Muscle of arm (tissue), 1 donor: ENCODE measurements at regions not wholly inside any gene's neighbourhood (a gene's known extent, or its start where the extent isn't known, plus 50 kb on each side); places are given as distances from the start of the nearest gene placed in this dataset.

ENCODE experiments used
- DNase-seq: peaks from one replicate; pipeline ENCODE4 v3.0.0-alpha.2; 2013

GRCh38 chr3:187973977-187974870 is 179.7 kb upstream of the LPP start:
- DNase-seq, result no peak

- no peak for DNase-seq
These were observed 179.1 kb upstream of the LPP start for GRCh38 chr3:187974871-187975271.

DNA sequence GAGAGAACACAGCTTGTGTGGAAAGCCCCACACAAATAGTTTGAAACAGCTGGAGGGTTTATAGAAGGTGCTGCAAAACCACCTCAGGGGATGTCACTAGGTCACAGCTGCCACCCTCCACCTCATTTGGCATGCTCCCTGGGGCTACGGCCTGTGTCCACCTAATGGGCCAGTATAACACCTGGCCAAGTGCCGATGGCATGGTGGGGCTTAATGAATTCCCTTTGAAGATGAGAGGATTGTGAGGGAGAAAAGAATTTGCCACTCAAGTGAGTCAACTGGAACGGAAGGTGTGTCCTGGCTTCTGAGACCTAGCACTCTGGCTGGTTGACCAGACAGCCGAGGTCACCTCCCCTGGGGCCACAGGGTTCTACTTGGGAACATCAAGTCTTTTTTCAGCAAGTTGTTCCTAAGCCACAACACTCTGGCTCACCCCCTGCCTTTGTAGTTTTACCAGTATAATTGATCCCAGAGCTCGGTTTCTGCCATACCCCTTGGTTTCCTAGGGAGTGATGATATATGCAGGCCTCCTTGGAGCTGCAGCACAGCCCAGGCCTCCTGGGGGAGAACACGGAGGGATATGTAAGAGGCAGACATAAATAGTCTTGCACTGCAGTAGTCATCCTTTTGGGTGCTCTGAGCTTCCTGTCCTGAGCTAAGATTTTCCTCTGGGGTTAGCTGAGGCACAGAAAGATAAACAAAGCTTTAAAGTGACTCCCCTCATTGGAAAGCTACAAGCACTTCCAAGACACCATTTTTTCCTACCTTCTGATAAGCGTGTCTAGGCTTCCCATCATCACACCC is 178.2 kb upstream of the LPP start:
- no peak for DNase-seq

- no peak for DNase-seq
These were observed 177.5 kb upstream of the LPP start for GRCh38 chr3:187976365-187976900.

DNA sequence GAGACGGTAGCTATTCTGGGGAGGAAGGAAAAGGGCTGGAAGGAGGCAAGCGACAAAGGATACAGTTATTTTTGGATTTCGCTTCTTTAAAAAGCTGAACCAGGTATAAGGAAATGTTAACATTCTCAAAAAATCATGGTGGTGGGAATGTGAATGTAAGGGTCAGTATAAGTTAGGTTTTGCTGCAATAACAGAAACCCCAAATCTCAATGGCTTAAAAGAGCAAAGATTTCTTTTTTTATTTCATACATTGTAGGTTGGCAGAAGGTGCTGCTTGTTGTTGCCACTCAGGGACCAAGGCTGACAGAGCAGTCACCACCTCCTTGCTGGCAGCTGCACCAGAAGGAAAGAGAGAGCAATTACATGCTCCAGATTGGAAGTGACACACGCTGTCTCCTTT is 176.3 kb upstream of the LPP start:
- no peak for DNase-seq

- DNase-seq, result no peak
These were observed 175.4 kb upstream of the LPP start for GRCh38 chr3:187978433-187979011.

GRCh38 chr3:187979564-187979963 is 174.4 kb upstream of the LPP start:
- DNase-seq, result no peak

DNA sequence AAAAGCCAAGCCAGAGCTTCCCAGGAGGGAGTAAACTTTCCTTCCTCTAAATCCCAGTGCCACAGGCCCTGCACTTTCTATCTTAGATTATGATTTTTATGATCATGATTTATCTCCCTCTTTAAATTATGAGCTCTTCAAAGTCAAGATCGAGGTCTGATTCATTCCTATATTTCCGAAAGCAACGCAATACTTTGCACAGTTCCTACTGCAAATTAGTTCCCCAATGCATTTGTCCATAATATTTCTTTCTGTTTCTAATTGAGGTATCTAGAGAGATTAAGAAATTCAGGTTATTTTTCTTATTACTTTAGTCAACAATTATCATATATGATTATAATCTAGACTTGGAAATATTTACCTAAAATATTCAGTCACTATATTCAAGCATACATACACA is 173.1 kb upstream of the LPP start:
- no peak for DNase-seq

DNA sequence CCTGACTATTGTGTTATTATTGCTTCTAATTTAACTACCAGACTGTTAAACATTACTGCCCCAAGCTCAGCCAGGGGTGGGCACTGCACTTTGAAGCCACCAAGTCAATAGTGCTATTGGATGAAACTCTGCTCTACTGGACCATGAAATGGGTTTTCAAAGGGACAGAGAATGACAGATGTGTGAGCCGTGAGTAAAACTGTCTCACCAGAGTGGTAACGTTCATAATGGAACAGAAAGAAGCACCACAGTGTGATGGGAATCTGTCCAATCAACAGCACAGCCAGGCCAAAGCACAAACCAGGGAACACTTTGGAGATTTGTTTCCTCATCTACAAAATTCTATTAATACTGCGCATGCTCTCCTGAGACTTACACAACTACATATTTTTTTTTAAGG is 171.8 kb upstream of the LPP start:
- DNase-seq, result no peak

- DNase-seq, result no peak
These were observed 170.4 kb upstream of the LPP start for GRCh38 chr3:187983484-187984124.

DNA sequence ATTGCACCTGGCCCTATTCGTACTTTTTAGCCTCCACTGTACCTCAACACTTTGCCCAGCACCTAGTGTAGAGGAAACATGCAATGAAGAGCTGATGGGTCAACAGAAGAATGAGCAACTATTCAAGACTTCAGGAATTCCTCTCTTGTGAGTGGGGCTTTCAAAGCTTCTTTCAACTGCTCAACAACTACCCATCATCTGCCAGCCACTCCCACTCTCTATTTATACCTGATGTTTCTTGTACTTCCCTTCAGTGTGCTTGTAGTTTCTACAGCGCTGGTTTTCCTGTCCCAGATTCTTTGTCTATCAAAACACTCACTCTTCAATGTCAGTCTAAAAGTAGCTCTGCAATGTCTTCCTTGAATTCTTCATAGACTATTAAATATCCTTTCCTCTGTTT is 168.3 kb upstream of the LPP start:
- DNase-seq, result no peak

DNA sequence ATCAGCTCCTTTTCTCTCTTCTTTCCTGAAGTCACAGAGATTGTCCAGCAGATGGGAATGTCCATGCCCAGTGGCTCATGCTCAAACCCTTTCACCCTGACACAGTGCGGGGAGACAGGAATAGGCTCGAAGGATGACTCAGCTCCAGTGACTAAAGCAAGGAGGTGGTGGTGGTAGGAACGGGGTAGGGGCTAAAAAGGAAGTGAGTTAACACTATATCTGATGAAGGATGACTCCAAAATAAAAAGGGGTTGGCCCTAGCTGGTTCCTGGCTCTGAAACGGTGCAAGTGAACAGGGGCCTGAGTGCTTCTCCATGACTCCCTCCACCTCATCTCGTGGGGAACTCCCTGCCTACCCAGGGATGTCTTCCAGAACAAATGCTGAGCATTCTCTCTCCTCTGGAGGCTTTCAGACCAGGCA is 167.4 kb upstream of the LPP start:
- DNase-seq, result no peak

GRCh38 chr3:187987187-187987586 is 166.8 kb upstream of the LPP start:
- DNase-seq, result no peak

DNA sequence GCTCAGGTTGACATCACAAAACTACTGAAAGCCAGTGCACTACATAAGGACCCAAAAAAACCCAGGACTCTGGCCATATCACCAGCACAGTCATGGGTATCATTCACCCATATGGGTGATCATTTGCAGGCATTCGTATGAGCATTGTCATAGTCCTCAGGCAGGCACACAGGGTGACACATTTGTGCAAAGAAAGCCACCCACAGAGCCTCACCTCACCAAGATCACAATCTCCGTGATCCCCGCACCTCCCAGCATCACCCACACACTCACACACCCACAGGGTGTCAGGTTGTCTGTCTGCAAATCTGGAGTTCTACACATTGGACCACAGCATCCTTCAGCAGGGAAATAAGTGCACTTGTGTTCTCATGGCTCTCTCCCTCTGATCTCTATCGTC is 166.0 kb upstream of the LPP start:
- DNase-seq, result no peak

DNA sequence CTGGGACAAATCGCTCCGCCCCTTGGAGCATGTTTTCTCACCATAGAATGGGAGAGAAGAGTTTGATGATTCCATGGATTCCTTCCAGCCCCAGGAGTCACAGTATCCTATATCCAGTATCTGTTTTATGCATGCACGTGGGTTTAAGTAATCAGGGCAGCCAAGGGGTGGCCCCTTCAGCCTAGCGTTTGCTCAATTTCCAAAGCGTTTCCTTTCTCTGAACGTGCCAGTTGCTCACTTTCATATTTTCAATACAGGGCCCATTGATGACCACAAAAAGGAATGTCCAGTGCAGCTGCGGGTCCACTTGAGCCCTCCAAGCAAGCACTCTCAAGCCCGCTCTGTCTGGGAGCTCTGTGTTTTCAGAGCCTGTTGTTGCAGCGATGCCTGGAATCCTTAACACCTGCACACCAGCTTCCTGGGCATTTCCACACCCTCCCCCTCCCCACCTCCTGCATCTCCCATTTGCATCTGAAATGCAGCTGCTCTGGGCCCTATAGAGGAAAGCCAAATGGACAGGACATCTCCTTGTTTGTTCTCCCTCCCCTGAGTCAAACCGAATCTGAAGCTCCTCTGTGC is 164.3 kb upstream of the LPP start:
- DNase-seq, result no peak

DNA sequence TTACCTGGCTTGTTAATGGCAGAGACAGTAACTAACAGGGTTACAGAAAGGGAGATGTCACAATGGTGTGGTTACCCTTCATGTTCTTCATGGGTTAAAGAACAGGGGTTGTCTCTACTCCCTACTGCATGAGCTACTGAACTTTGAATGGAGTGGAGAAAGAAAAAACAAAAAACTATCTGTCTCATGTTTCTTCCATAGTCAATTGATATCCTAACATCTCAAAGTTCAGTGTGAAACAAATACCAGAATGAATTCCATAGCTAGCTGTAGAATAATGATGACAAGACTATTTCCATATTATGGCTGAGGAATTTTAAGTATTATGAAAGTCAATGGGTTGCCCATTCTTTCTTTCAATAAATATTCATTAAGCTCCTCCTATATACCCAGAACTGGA is 161.3 kb upstream of the LPP start:
- DNase-seq, result no peak

GRCh38 chr3:187994221-187995042 is 159.5 kb upstream of the LPP start:
- DNase-seq, result no peak

DNA sequence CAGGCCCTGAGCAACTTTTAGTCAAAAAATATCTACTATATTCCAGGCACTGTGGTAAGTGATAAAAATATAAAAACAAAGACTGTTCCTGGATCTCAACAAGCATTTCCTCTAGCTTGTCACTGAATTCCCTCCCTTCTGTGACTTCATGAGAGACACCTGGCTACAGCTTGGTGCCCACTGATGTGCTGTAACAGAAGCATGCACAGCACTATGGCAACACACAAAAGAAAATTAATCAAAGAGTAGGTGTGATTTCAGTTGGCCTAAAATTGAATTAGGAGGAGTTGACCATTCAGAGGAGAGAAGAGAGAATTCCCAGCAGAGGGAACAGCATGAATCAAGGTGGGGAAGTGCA is 158.9 kb upstream of the LPP start:
- DNase-seq, result no peak

DNA sequence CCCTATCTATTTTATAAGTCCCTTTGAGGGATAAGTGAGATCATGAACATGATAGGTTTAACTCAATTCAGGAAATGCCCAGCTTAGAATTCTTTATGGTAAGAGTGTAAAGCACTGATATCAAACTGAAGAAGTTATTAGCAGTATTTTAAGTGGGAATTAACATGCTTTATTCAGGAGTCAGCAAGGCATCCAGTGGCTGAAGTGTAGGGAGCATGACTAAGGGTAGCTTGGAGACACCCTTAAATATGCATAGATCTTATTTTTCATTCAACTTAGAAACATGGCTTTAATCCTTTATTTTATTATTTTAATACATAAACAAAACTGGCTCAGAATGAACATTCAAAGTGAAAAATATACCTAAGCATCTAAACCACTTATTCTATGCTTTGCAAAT is 158.3 kb upstream of the LPP start:
- DNase-seq, result no peak

DNA sequence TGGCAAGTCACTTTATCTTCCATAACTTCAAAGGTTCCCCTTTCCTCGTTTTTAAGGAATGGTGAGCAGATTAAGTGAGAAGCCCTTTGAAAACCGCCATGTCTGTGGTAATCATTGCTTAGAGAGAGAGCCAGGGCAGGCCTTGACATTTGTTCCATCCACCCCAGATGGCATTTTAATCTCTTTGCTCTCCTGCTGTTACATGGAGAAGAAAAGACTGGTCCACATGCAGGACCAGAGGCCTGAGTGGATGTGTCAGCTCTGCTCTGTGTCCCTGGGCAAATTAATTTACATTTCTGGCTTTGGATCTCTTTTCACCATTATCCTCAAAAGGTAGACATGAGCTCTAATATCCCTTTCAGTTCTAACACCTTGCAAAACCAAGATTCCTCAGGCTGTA is 157.3 kb upstream of the LPP start:
- no peak for DNase-seq

- no peak for DNase-seq
These were observed 156.5 kb upstream of the LPP start for GRCh38 chr3:187997490-187997889.
